ENCODE measurements at regions not wholly inside any gene's neighbourhood (a gene's known extent, or its start where the extent isn't known, plus 50 kb on each side); places are given as distances from the start of the nearest gene placed in this dataset.

DNA sequence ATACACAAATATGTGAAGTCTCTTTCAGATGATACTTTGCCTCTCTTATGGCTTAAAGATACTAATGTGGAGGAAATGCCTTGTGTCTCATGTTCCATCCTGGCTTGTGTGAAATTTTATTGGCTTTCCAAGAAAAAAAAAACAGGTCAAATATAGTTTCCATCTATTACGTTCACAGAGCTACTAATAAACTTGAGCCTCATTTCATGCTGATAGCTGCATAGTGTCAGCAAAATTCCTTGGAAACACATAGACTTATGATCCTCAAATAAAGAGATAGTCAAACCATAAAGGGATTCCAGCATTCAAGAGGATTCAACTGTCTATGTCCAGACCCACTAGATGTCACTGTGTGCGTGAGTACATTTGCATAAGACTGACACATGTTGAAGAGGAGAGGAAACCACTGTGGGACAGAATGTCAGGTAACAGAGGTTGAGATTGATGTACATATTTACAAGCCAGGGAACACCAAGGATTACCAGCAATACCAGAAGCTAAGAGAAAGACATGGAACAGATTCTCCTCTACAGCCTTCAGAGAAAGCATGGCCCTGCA, 266.6 kb downstream of the COL12A1 start:
- Histone ChIP-seq H3K4me1 (no peaks in the 10 kb centered on the region), H3K4me3 (no peak overlapping the region), H3K9me3 (no peaks in the 10 kb centered on the region), H3K36me3 (no peaks in the 10 kb centered on the region), H3K27ac (no peak overlapping the region), H3K27me3 (no peaks in the 10 kb centered on the region)
- TF ChIP-seq, protein P1, sequence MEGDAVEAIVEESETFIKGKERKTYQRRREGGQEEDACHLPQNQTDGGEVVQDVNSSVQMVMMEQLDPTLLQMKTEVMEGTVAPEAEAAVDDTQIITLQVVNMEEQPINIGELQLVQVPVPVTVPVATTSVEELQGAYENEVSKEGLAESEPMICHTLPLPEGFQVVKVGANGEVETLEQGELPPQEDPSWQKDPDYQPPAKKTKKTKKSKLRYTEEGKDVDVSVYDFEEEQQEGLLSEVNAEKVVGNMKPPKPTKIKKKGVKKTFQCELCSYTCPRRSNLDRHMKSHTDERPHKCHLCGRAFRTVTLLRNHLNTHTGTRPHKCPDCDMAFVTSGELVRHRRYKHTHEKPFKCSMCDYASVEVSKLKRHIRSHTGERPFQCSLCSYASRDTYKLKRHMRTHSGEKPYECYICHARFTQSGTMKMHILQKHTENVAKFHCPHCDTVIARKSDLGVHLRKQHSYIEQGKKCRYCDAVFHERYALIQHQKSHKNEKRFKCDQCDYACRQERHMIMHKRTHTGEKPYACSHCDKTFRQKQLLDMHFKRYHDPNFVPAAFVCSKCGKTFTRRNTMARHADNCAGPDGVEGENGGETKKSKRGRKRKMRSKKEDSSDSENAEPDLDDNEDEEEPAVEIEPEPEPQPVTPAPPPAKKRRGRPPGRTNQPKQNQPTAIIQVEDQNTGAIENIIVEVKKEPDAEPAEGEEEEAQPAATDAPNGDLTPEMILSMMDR (IDR thresholded peaks at IDR 0.05) = peak in 1 of 2 donors; percentile 21
- no peak for DNase-seq (ENCODE audit: low spot score)

DNA sequence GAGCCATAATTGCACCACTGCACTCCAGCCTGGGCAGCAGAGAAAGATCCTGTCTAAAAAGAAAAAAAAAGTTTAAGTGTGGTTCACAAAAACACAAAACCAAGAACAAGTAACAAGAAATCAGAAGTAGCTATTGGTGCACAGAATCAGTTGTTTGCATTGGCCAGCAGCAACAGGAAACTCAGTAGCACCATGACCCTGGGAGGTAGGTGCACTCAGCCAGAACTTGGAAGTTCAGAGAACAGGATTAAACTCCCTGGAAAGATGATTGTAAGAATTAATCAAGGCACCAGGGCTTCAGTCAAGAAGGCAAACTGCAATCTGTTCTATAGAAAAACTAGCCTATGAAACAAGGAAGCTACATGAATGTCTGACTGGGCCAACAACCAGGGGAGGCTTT, 267.9 kb downstream of the COL12A1 start:
- Histone ChIP-seq H3K27me3 (no peaks in the 10 kb centered on the region), H3K4me3 (no peak overlapping the region)

DNA sequence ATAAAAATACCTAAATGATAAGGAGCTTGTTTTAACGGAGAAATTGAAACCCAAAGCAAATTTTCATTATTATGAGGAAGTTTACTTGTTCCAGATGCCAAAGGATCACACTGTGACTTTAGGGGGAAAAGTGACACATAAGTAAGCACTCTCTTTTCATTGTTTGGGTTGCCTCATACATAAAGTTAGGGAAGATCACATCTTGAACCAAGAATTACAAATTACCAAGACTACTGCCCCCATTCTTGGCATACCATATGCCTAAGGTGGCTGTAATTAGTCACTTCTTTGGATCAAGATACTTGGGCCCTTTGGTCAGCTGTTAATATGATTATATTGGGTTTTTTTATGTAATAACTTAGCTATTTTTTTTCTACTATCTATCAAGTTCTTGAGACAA, 269.0 kb downstream of the COL12A1 start:
- H3K27ac ChIP-seq = no peak overlapping the region
- TF ChIP-seq, protein P1 (IDR thresholded peaks at IDR 0.05) = no peak

More for the DNA sequence above, 267.9 kb downstream of the COL12A1 start:
- no peaks in the 10 kb centered on the region for H3K9me3 ChIP-seq
- no peak for DNase-seq (ENCODE audit: low spot score)
- no peaks in the 10 kb centered on the region for H3K36me3 ChIP-seq
- no peak overlapping the region for H3K27ac ChIP-seq
- H3K4me1 ChIP-seq = no peaks in the 10 kb centered on the region
- TF ChIP-seq, protein P1 (IDR thresholded peaks at IDR 0.05) = no peak

DNA sequence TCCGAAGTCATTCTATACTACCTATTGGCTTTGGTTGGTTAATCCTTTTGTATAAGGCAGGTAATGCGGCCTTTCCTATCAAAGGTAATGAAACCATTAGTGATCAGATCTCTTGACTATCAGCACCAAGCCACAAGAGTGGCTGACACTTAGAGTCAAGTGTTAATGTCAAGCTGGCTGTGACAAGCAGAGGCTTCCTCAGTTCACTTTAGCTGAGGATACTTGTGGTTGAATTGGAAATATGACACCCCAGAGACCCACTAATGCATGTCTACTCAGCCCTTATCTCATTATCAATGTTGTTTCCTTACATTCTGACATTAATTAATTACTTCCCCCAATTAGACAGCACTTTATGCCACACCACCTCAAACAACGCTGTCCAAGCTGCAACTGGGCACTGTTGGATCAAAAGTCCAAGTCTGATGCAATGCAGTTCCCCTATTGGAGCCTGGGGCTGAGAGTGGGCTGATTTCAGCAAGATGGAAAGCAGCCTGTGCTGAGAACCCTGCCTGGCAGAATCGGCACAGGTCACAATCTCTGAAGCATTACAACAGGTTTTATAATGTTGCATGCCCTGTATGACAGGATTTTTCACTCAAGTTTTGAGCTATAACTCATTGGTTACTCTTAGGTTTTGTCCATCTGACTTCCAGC, 273.5 kb downstream of the COL12A1 start:
- H3K36me3 ChIP-seq = no peaks in the 10 kb centered on the region
- H3K9me3 ChIP-seq = no peaks in the 10 kb centered on the region
- DNase-seq (ENCODE audit: low spot score) = no peak
- H3K27me3 ChIP-seq = no peaks in the 10 kb centered on the region
- H3K4me1 ChIP-seq = no peaks in the 10 kb centered on the region
- TF ChIP-seq, protein P1 (IDR thresholded peaks at IDR 0.05) = no peak
- H3K27ac ChIP-seq = no peak overlapping the region
- H3K4me3 ChIP-seq = no peak overlapping the region

More for the DNA sequence above, 269.0 kb downstream of the COL12A1 start:
- Histone ChIP-seq H3K27me3 (no peaks in the 10 kb centered on the region), H3K4me1 (no peaks in the 10 kb centered on the region), H3K36me3 (no peaks in the 10 kb centered on the region), H3K9me3 (no peaks in the 10 kb centered on the region), H3K4me3 (no peak overlapping the region)
- DNase-seq (ENCODE audit: low spot score) = no peak

DNA sequence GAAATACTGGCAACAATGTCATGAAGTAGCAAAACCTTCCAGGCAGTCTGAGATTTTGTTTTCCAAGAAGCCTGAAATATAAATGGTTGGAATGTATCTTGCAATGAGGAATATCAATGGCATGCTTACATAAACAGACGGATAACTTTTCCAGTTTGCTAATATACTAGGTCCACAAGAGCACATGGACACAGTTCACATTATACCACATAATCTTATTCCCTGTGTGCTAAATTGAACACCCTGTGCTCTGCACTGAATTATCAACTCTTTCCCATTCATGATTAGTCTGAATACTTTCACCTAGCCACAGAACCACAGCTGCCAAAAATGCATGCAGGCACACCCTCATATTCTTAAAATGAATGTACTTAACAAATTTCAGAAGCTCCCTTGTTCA, 274.3 kb downstream of the COL12A1 start:
- no peak for DNase-seq (ENCODE audit: low spot score)
- Histone ChIP-seq H3K4me1 (no peaks in the 10 kb centered on the region), H3K9me3 (no peaks in the 10 kb centered on the region), H3K27ac (peak overlapping the region in 1 of 2 donors; percentile 32), H3K27me3 (no peaks in the 10 kb centered on the region), H3K36me3 (no peaks in the 10 kb centered on the region), H3K4me3 (no peak overlapping the region)
- TF ChIP-seq, protein P1 (IDR thresholded peaks at IDR 0.05) = no peak

DNA sequence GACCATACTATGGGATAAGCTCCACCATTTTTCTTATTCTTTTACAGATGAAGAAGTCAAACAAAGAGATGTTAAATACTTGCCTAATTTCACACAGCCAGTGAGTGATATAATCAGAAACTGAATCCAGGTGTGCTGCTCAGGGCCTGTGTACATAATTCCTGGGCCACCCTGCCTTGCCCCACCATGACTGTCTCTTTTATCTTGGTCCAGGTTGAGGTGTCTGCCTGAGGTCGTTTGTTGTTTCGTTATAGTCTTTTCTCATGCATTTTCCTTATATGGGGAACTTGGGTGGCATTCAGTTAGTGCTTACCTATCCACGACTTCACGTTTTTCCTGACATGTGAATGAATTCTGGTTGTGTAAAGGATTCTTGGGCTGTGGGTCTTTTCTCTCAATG, 277.6 kb downstream of the COL12A1 start:
- no peaks in the 10 kb centered on the region for H3K27me3 ChIP-seq
- H3K4me3 ChIP-seq = no peak overlapping the region
- TF ChIP-seq, protein P1 (IDR thresholded peaks at IDR 0.05) = no peak
- no peaks in the 10 kb centered on the region for H3K9me3 ChIP-seq
- no peaks in the 10 kb centered on the region for H3K4me1 ChIP-seq
- H3K27ac ChIP-seq = no peak overlapping the region
- H3K36me3 ChIP-seq = no peaks in the 10 kb centered on the region
- DNase-seq (ENCODE audit: low spot score) = no peak
